GM18505 (cell line): ENCODE measurements at regions not wholly inside any gene's neighbourhood (a gene's known extent, or its start where the extent isn't known, plus 50 kb on each side); places are given as distances from the start of the nearest gene placed in this dataset.
"Not testable (repeated sequence)": the region's sequence is repeated elsewhere in the genome, so short reads cannot be mapped to it uniquely, and the experiment has no call there.

Experiments used
- ATAC-seq: cut with Tn5 transposase; IDR thresholded peaks from one replicate; pipeline ENCODE4 v1.9.1; 2021; ENCODE audit not compliant: unreplicated experiment
- POLR2A ChIP-seq: IDR thresholded peaks from 4 replicates; pipeline ENCODE4 v1.6.1; 2011; ENCODE audit warnings: borderline replicate concordance; ENCODE audit not compliant: insufficient read depth, insufficient read length; ENCODE audit errors: extremely low read depth

DNA sequence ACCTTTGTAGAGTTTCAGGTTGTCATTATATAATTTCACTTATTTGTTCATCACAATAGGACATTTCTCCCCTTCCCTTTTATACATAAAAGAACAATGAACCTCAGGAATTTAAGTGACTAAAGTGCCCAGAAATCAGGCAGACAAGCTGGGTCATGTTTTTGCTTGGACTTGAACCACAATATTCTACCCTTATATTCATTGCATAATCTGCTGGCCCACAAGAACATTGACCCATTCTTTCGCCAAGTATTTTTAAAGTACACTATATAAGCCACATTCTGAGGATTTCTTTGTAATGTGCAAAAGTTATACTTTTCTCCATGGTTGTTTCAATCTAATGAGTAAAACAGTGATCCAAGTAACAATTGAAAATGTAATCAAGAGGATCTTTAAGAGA, 637.5 kb upstream of the SLIT2 start:
- TF ChIP-seq POLR2A: no peak
- no peak for ATAC-seq

GRCh38 chr4:19596342-19596741, 655.4 kb upstream of the SLIT2 start:
- no peak for TF ChIP-seq POLR2A
- no peak for ATAC-seq

DNA sequence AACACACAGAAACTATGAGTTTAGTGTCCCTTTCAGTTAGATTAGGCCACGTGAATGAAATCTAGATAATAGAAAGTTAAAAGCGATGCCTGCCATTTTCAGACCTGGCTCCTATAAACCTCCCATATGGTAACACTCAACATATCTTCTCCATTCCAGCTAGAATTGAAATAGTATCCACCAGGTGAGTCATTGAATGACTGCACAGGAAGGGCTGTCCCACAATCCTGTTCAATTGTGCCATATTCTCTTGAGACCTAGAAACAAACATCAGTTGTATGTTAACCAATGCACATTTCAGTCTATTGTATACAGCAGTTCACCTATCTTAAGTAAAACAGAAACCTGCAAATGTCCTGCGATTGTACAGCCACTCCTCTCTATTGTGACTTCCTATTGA, 659.3 kb upstream of the SLIT2 start:
- ATAC-seq: no peak
- no peak for TF ChIP-seq POLR2A

DNA sequence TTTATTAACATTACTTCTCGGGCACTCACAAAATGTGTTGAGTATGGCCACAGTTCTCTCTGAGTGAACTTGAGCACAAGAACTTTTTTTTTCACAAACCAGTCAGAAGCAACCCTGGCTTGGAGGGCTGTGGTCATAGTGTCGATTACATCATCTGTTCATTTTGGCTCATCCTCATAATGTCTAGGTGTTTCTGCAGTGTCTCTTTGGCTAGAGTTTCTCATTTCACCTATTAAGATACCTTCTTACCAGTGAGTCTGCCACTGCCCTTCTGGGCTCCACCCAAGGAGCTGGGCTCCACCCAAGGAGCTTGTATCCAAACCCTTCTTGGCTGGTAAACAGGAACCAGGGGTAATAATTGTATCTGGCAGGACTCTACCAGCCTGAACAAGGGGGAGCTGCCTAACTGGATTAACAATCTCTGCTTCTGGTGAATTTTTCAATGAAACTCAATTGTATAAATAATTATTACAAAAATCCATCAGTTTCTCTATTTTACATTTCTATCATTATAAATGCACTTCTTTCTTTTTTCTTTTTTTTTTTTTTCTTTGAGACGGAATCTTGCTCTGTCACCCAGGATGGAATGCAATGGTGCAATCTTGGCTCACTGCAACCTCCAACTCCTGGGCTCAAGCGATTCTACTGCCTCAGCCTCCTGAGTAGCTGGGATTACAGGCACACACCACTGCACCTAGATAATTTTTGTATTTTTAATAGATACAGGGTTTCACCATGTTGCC, 667.7 kb upstream of the SLIT2 start:
- ATAC-seq: no peak
- no peak for TF ChIP-seq POLR2A

- no peak for ATAC-seq
- TF ChIP-seq POLR2A: no peak
These were observed 671.6 kb upstream of the SLIT2 start for GRCh38 chr4:19580095-19580494.

GRCh38 chr4:19579608-19580007, 672.1 kb upstream of the SLIT2 start:
- ATAC-seq: no peak

GRCh38 chr4:19577097-19577496, 674.6 kb upstream of the SLIT2 start:
- no peak for TF ChIP-seq POLR2A
- ATAC-seq: no peak

More at GRCh38 chr4:19579608-19580007, 672.1 kb upstream of the SLIT2 start:
- no peak for TF ChIP-seq POLR2A

DNA sequence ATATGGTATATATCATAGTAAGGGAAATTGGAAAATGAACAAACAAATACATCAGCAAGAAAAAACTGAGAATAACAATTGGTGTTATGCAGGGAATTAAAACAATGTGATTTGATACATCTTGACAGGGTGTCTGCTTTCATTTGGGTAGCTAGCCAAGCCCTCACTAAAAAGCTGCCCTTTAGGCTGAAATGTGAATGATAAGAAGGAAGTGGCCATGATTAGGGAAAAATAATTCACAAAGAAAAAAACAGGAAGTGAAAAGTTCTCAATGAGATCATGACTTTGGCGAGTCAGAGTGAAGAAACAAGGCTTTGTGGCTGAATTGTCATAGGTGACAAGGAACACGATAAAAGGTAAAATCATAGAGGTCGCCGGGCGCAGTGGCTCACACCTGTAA, 675.8 kb upstream of the SLIT2 start:
- ATAC-seq: no peak
- TF ChIP-seq POLR2A: no peak

DNA sequence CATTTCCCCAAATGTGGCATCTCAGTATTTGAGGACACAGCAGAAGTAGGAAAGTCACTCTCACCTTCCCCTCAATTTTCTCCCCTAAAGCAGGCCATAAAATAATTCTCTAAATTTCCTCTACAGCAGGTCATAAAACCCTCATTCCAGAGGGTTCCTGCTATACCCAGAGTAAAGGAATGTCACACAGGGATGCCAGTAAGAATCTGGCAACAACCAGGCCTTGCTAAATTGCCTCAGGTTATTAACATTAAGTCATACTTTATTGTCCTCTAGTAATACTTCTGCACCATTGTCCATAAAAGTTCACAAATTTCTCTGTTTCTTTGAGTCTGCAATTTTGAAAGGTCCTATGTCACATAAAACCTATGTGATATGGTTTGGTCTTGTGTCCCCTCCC, 685.7 kb upstream of the SLIT2 start:
- ATAC-seq: no peak
- no peak for TF ChIP-seq POLR2A

- no peak for ATAC-seq
These were observed 689.2 kb upstream of the SLIT2 start for GRCh38 chr4:19562456-19562855.

GRCh38 chr4:19557161-19557560, 694.5 kb upstream of the SLIT2 start:
- ATAC-seq: no peak
- no peak for TF ChIP-seq POLR2A

More at GRCh38 chr4:19562456-19562855, 689.2 kb upstream of the SLIT2 start:
- TF ChIP-seq POLR2A: no peak

DNA sequence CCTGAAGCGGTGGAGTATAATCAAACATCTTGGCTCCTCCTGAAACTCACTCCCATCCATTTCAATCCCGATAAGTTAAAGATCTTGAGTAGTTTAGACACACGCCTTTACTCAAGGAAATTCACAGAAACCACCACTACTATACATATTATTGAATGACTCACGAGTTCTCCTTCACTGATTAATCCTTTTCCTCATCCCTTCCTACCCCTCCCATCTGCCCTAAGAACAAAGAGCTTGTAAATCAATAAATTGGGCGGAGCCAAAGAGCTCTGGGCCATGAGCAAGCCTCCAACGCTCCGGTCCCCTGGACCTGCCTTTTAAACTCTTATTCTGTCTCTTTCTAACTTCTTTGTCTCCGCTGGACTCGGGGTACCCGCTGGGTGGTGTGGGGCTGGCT, 695.4 kb upstream of the SLIT2 start:
- ATAC-seq: not testable (repeated sequence)

DNA sequence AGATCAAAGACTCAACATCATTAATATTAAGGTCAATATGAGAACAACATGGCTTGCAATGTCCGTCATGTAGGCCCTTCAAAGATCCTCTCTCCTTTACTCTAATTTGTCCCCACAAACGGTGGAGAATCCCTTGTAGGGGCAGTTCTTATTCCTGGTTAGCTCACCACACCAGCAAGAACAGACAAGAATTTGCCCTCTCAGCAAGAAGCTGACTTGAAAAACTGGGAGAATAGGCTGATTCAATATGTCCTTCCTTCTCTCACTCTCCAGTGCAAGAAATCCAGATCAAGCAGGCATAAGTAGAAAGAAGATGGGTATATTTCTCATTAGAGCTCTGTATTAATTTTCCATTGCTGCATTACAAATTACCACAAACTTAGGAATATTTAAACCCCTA, 704.2 kb upstream of the SLIT2 start:
- no peak for TF ChIP-seq POLR2A
- ATAC-seq: no peak

DNA sequence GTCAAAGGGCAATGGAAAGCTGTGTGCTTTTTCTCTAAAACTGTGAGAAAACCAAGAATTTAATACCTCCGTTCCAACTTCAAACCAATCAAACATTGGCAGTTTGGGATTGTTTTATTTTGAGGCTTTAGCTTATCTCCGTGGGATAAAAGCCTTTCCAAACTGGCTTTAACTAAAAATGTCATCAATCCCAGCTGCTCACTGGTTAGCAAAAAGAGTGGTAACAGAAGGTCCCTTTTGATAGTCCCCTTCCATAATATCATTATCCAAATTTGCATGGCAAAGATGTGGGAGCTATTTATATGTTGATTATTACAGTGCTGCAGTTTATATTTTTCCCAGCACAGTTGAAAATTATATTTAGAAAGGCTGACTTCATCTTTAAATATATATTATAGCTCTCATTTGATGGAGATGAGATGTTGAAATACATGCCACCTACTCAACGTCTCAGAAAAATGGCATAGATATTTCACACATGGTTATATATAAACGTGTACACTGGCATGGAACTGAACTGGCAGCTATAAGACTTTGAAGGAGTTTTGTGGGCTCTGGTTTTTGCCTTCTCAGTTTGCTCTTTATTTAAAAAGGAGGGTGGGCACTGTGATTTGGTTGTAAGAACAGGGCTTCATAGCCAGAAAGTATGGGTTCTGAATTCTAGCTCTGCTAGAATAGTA, 707.1 kb upstream of the SLIT2 start:
- TF ChIP-seq POLR2A: no peak
- ATAC-seq: no peak
